ENCODE measurements at regions not wholly inside any gene's neighbourhood (a gene's known extent, or its start where the extent isn't known, plus 50 kb on each side); places are given as distances from the start of the nearest gene placed in this dataset.
"Not testable (repeated sequence)": the region's sequence is repeated elsewhere in the genome, so short reads cannot be mapped to it uniquely, and the experiment has no call there.

GRCh38 chr9:38940501-38940900, 220.6 kb upstream of the FAM240B start:
- not testable (repeated sequence) for DNase-seq

- not testable (repeated sequence) for DNase-seq
Measured at GRCh38 chr9:38938637-38939036, 218.7 kb upstream of the FAM240B start.

- DNase-seq = not testable (repeated sequence)
Measured at GRCh38 chr9:38927970-38928369, 208.0 kb upstream of the FAM240B start.

DNA sequence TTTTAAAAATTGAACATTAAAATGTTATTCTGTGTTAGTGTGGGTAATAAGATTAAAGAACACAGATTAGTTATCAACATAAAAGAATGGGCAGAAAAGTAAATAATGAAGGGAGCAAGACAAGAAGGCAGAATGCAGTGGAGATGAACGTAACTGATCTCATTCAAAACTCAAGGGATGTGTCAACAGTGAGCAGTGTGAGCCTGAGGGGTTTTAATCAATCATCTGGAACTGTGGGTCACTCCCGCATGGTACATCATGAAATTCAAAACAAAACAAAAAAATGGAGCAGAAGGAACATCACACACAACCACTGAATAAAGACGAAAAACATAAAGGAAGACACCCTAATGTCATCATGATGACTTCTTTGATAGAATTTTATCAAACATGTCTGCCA, 206.6 kb upstream of the FAM240B start:
- DNase-seq = not testable (repeated sequence)

DNA sequence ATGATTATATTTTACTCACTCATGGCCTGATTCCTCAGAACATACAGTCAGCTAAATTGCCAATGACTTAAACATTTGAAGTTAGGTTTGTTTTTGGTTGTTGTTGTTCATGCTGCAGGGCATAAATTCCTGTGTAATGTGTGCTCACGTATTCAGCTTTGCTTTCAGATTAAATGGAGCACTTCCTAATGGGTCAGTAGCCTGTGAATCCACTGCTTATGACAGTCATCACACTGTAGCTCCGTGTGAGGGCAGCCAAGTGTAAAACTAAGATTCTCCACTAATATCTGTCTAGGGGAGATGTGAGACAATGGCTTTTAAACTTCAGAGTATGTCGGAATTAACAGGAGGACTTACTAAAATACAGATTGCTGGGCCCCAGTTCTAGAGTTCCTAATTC, 201.3 kb upstream of the FAM240B start:
- not testable (repeated sequence) for DNase-seq

GRCh38 chr9:38910629-38911028, 190.7 kb upstream of the FAM240B start:
- not testable (repeated sequence) for DNase-seq

- not testable (repeated sequence) for DNase-seq
Measured at GRCh38 chr9:38904719-38905118, 184.8 kb upstream of the FAM240B start.

DNA sequence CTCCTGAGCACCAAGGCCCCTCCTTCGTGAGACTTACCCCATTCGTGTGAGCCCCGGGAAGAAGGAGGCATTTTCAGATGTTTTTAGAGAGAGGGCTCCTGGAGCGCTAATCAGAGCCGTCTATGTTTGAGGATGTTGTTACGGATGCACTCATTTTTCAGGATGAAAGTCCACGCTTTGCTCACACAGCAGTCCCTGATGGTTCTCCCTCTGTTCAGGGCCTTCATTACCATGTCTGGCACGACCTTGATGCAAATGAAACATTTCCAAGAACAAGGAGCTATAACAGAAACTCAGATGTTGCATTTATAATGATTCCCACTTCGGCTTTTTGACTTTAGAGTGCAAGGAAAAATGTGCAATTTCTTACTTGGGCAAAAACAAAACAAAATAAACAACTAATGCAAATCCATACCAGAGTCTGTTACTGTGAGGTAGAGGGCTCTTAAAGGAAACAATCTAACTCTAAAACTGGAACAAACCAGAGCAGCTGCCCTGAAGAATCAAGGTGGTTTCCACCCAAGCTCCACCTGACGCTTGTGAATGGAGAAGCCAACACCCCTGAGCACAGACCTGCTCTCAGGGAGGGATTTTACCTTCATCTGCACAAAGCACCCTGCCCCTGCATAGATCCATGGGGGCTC, 181.7 kb upstream of the FAM240B start:
- not testable (repeated sequence) for DNase-seq

DNA sequence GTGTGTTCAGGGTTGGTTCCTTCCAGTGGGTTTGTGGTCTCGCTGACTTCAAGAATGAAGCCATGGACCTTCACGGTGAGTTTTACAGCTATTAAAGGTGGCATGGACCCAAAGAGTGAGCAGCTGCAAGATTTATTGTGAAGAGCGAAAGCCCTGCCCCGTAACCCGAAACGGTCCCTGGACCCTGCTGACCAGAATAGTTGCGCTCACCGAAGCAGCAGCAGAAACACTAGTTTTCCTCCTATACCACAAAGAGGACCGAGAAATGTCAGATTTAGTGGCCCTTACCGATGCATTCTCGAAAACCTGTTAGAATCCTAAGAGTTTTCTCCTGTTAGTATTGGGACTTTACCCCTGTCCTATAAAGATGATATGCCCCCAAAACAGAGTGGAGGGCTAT, 176.5 kb upstream of the FAM240B start:
- peak; percentile 28 for DNase-seq

GRCh38 chr9:38895227-38895626, 175.3 kb upstream of the FAM240B start:
- not testable (repeated sequence) for DNase-seq

GRCh38 chr9:38892539-38893232, 172.8 kb upstream of the FAM240B start:
- DNase-seq = not testable (repeated sequence)

- DNase-seq = not testable (repeated sequence)
Measured at GRCh38 chr9:38886076-38886475, 166.1 kb upstream of the FAM240B start.

DNA sequence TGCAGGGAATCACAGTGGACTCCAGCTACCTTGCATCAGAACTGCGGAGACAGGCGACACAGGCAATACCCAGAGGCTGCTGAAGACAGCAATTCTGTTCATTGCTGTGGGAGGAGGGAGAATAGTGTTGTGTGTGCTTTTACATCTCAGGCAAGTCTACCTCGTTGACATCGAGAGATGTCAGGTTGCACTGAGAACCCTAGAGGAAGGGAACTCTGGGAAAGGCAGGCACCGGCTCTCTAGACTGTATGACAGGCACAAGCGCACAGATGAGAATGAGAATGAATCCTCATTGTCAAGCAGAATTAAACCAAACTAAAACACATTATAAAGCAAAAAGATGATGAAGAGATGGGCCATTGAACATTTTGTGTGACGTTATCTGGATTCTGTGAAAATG, 155.7 kb upstream of the FAM240B start:
- DNase-seq = not testable (repeated sequence)

DNA sequence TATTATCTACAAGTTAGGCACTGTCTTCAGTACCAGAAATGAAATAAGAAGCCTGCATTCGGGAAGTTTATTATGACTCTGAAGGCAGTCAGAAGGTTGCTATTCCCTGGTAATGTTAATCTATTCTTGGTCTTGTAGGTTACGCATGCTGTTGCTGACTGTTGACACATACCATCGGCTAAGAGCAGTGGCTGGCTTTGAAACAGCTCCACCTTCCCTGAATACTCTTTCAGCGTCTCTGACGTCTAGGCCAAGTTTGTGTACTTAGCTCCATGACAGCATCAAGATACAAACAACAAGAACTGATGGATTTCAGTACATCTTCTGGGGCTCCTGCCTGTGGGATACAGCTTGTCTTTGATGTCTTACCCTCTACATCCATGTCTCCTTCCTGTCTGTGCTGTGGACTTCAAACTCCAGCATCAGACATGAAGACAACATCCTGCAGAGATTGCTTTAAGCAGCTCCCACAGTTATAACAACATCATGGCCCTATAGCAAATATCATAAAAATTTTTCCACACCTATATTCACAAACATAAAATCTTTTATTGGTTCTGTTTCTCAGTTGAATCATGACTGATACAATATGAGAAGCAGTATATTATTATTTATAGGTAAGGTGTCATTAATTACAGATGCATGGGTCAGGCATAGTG, 151.5 kb upstream of the FAM240B start:
- not testable (repeated sequence) for DNase-seq

DNA sequence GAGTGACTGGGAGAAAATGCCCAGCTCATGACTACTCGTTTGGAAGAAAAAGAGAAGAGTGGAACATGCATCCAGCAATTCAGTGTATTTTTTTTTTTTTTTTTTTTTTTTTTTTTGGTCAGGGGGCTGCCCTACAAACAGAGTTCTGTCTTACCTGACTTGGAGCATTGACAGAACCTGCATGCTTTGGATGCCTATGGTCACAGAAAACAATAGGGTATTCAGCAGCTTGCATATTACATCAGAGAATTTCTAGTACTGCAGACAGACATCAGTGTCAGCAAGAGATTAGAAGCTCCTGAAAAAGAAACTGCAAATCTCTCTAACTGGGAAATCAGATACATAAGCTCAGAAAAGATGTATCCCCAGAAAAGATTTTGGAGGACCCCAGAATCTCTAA, 139.9 kb upstream of the FAM240B start:
- DNase-seq = not testable (repeated sequence)

- DNase-seq = not testable (repeated sequence)
Measured at GRCh38 chr9:38848966-38849365, 129.0 kb upstream of the FAM240B start.

DNA sequence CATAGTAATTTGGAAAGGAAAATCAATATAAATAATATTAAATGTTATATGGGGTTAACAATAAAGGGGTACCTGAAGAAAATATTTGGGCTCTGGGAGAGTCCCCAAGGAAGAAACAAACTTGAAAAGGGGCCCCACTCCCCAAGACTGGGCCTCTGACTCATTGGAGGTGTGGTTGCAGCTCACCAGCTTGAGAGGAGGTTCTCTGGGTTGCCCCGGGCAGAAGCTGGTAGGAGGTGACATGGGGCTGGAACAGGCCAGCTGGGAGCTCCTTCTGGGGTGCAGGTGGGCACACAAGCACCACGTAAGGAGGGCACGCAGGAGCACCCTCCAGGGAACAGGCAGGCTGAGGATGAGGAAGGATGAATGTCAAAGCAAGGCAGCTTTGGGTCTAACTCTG, 120.3 kb upstream of the FAM240B start:
- not testable (repeated sequence) for DNase-seq

- DNase-seq = not testable (repeated sequence)
Measured at GRCh38 chr9:38833706-38834105, 113.8 kb upstream of the FAM240B start.

GRCh38 chr9:38813855-38814254, 93.9 kb upstream of the FAM240B start:
- DNase-seq = not testable (repeated sequence)

- DNase-seq = not testable (repeated sequence)
Measured at GRCh38 chr9:38807919-38808459, 88.1 kb upstream of the FAM240B start.

GRCh38 chr9:38771593-38771992, 51.7 kb upstream of the FAM240B start:
- DNase-seq = no peak
